NCI-H345 treated with DMSO at 0.1 percent for 48 hours (cell line): ENCODE measurements at regions not wholly inside any gene's neighbourhood (a gene's known extent, or its start where the extent isn't known, plus 50 kb on each side); places are given as distances from the start of the nearest gene placed in this dataset.

Source experiments
- DNase-seq: peaks from one replicate; lab custom pipeline; 2025; ENCODE audit not compliant: unreplicated experiment; lab: John Stamatoyannopoulos, UW

DNA sequence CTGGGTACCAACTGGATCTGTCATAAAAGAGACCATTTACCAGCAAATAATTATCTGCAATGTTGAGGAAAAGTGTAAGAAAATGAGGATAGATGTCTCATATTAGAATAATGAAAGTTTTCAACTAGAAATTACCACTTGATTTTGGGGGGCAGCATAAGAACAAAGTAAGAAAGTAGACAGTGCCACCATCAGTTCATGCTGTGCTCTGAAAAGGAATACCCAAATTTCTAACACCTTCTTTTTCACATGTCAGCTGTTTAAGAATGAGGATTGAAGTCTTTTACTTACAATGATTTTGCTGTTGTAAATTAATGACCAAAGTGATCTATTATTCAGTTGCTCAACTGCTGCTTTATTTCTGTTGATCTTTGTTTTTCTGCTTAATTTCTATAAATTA lies 578.3 kb downstream of the ETV1 start:
- no peak for DNase-seq

DNA sequence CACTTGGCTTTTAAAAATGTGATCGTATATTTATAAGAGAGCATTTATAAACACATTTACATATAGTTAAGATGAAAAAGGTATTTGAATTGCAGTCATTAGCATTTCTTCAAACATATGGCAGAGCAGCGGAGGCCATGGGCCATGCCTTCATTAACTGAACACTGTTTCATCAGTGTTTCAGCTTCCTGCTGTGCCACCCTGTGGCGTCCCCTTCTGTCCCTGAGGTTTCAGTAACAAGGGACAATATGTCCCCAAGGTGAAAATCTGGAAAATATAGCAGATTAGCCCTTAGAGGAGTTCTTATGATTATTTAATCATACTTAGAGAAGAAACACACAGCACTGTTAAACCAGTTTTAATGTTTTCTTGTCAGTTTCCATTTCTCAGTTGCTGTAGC lies 577.8 kb downstream of the ETV1 start:
- no peak for DNase-seq

DNA sequence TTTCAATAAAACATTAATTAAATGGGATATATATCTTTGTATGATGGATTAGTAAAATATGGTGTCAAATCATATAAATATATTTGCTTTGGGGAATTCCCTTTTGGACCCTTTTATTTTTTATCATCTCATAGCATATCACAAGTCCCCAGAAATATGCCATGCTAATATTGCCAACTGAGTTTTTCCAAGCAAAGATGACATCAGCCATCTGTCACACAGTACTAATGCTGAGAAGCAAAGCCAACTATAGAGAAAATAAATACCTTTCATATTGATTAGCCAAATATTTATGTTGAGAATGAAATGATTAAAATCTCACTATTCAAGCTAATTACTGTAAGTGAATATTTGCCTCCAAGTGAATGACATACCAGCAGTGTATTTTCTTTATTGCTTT lies 575.3 kb downstream of the ETV1 start:
- DNase-seq, result no peak

DNA sequence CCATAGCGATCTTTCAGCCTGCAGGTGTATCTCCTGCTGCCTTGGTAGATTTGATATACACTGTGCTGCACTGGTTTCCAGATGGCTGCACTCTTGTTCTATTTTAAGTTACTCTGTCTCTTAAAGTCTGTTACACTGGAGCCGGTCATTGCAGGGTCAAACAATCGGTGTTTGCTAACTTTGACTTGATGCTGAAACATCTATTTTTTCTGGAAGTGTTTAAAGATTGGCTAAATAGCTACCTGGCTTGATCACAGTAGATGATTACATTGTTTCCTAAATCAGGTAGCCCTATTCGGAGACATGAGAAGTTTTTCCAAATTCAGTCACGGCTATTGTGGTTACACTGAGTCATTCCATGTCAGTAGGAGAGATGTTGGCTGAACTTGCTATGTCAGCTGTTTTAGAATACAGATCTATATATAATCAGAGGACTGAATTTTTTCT lies 574.8 kb downstream of the ETV1 start:
- no peak for DNase-seq

DNA sequence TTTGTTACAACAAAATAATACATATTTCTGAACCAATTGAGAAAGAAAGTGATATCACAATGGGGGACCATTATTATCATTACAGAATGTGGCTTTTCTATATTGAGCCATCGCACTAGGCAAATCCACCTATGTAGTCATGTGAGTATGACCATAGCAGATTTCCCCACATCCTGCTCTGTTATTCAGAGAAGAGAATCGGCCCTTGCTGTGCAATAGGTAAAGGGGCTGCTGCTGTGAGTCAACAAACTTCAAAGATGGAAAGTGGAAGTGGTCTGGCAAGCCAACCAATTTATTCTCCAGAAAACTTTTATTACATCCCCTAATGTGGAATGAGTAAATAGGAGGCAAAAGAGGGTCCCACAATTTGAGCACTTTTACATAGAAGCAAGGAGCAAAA lies 573.4 kb downstream of the ETV1 start:
- no peak for DNase-seq

DNA sequence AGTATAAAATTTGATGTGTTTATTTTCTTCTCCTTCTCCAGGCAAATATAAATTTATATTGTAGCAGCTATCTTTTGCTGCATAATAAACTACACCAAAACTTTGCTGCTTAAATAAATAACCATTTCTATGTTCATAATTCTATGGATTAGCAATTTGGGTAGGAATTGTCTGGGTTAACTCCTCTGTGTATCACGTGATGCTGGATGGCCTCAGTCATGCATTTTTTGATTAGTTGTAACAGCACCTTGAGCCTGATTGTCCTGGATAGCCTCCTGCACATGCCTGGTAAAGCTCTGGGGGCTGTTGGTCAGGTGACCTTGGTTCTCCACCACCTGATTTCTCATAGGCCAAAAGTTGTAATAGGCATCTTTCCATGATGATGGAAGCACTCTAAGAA lies 572.9 kb downstream of the ETV1 start:
- DNase-seq, result no peak

DNA sequence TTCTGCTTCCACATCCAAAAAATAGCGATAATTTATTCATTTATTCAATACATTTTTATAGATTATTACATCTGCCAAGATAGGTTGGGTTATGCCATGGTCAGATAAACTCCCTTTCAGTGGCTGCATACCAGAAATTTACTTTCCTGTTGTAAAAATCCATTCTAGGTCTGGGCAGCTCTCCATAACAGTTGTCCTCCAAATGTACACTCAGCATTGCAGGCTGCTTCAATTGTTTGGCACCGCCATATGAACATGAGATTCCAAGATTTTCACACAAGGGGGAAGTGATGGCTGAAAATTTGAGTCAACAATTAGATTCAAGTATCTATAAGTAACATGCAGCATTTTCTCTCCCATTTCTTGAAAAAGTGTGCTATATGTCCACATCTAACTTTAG lies 568.7 kb downstream of the ETV1 start:
- no peak for DNase-seq

DNA sequence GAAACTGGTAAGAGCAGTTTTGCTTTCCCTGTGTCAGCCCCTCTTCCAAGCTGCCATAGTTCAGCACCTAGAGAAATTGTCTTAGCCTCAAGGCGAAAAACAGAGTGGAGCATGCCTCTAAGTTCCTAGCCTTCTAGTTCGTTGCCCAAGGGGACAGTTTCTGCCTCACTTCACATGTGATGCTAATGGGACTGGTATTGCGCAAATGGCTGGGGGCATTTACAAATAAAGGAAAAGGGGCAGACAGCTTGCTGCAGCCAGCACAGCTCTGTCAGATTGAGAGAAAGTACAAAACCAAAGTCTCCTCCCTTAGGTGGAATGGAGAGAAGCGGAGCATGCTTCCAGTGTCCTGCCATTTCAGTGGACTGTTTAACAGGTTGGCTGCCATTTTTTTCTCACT lies 567.7 kb downstream of the ETV1 start:
- DNase-seq, result no peak

DNA sequence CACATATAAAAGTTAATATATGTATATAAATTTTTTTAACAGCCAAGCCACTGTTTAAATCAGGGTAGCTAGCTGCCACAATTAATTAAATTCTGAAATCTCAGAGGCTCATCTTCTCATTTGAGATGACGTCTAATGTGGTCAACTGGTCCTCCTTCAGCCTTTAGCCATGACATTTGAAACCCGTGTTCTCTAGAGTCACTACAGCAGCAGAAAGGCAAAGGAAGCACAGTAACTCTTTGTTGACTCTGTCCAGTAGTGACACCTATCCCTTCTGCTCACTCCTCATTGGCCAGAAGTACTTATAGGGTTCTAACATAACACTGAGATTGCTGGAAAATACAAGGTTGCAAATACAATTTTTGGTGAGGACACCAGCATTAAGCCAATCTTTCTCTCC lies 555.5 kb downstream of the ETV1 start:
- DNase-seq, result no peak

DNA sequence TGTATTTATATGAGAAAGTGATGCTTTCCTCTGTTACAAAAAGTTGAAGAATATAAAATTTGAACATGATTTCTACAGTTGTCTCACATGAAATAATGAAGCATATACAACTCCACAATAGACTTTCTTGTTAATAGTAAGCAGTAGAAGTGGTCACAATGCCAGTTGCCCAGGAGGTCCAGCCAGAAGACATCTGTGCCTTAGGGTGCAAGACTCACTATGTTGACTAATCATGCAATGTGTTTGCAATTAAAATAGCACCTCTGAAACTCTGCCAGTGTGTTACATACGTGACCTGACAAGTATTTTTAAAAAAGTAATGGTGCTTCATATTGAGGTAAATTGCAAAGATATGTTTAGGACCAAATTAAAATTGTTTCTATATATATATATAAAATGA lies 547.2 kb downstream of the ETV1 start:
- DNase-seq, result no peak

DNA sequence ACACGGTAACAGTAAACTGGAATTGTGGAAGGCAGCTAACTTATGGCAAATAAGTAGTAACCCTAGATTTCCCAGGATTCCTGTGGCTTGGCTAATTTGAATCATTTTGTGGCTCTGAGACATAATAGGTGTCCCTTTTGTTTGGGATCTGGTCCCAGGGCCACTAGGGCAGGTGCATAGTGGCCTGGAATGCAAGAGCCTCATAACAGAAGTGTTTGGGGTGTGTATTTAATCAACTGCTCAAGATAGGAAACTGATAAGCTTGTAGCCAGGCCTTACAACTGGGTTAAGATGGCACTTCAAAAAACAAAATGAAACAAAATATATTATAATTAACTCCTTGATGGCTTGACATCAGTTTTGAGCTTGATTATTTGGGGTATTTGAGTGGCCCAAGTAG lies 541.8 kb downstream of the ETV1 start:
- DNase-seq, result no peak

DNA sequence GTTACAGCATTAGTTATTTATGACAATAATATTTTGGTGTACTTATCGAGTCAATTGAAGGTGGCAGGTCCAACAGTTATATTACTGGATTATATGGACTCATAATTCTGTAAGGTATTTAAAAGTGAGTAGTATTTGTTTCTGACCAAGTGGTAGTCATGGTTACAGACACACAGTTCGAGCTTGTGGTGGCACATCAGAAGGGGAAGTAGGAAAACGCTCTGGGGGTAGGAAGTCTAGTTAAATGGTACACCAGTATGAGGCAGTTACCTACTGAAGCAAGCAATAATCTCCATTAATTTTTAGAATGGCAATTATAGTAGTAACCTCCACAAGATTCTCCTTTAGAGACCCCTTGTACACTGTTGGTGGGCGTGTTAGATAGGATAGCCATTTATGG lies 541.2 kb downstream of the ETV1 start:
- no peak for DNase-seq

DNA sequence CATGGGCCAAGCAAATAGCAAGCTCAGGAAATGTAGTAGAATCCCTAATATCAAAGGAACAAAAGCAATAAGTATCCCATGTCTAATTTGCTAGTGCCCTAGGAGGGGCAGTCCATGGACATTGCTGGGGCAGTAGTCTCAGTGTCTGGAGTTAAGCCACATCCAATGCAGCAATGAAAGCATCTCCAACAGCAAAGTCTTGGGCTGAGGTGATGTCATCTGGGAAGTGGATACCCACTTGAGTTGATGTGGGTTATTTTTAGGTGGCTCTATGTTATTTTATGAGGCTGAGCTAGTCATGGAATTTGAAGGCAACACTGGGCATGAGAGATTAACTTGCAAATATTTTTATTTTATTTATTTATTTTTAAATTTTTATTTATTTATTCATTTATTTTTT lies 540.0 kb downstream of the ETV1 start:
- DNase-seq, result no peak

DNA sequence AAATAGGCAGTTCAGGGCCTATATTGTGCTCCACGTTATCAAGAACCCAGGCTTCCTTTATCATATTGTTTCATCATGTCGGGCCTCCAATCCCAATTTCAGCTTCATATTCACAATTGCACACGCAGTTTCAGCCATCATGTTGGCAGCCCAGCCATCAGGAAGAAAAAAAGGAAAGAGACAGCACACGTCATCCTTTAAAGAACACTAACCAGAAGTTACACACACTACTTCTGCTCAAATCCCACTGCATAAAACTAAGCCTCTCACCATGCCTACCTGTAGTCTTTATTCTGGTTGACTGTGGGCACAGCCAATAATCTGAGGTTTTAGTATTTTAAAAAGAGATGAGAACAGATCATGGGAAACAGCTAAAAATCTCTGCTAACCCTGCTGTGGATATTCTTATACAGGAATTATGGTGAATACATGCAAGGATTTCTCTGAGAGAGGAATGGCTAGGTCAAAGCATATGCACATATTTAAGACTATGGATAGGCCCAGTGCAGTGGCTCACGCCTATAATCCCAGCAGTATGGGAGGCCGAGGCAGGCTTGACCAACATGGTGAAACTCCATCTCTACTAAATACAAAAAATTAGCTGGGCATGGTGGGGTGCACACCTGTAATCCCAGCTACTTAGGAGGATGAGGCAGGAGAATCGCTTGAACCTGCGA lies 534.4 kb downstream of the ETV1 start:
- DNase-seq, result no peak

DNA sequence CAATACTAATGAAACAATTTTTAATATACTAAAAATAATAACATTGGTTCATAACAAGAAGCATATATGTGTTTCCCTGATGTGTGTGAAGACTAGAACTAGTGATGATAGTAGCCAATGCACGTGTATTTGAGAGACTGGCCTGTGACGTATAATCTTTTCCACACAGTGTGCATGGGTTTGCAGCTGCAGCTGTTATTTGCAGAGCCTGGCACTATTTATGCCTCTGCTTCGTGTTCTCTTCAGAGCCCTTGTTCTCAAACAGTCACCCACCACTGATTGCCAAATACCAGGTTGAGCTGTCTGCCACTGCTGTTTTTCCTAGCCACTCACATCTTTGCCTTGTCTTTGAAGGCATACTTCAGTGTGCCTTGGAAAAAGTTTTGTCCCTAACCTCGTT lies 531.7 kb downstream of the ETV1 start:
- no peak for DNase-seq

DNA sequence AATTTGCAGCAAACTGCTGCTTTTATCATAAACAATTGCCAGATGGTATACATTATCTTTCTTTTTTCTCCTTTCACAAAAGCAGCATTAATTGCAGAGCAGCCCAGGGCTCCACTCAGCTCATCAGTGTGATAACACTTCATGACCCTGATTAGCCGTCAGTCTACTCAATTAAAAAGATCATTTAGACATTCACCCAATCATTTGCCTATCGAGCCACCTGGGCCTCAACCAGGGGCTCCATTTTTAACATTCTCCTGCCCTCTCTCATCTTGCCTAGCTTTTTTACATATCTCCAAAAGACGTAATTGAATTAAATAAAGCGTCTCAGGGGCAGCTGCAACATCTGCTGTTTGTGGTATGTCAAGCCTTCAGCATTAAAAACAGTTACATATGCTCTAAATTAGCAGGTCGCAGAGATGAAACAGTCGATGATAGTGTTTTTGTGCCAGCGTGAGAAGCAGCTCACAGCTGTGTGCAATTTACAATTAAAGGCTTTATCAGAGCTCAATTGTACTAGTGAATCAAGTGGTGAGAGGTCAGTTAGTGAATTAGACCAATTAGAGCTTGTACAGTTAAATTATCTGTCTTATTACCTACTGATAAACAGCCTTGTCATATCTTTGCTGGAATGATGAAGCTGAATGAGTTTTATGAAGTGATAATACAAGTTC lies 522.5 kb downstream of the ETV1 start:
- no peak for DNase-seq

DNA sequence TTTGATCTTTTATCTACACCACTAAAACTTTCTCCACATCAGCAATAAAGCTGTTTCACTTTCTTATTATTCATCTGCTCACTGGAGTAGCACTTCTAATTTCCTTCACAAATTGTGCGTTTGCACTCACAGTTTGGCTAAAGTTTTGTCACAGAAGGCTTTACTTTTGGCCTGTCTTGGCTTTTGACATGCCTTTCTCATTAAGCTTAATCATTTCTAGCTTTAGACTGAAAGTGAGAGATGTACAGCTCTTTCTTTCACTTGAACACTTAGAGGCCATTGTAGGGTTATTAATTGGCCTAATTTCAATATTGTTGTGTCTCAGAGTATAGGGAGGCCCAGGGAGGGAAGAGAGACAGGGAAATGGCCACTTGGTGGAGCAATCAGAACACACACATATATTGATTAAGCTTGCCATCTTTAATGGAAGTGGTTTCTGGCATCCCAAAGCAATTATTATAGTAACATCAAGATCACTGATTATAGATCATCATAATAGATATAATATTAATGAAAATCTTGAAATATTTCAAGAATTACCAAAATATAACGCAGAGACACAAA lies 512.5 kb downstream of the ETV1 start:
- DNase-seq, result no peak

DNA sequence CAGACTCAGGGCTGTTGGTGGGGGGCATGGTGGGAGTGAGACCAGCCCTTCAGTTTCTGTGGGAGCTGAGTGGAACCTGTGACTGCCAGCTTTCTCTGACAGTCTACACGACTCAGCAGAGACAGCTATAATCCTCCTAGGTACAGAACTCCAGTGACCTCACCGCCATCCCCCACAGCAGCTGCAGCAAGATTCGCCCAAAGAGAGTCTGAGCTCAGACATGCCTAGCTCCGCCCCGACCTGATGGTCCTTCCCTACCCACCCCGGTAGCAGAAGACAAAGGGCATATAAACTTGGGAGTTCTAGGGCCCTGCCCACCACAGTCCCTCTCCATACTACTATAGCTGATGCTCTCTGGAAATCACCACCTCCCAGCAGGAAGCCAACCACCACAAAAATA lies 500.1 kb downstream of the ETV1 start:
- DNase-seq, result no peak

DNA sequence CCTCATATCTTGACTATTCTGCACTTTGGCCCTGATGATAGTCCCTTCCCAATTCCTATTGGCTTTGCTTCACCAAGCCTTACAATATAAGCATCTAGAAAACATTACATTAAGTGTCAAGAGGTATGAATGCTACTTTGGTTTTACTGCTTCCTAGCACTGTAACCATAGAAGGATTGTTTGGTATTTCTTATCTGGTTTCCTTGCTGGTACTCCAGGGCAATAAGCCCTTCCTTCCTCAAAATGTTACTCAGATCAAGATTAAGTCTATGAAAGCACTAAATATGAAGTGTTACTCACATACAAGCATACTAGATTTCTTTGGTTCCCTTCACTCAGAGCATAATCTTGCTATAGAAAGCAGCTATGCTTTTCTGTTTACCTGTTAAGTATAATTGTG lies 492.5 kb downstream of the ETV1 start:
- DNase-seq, result no peak

DNA sequence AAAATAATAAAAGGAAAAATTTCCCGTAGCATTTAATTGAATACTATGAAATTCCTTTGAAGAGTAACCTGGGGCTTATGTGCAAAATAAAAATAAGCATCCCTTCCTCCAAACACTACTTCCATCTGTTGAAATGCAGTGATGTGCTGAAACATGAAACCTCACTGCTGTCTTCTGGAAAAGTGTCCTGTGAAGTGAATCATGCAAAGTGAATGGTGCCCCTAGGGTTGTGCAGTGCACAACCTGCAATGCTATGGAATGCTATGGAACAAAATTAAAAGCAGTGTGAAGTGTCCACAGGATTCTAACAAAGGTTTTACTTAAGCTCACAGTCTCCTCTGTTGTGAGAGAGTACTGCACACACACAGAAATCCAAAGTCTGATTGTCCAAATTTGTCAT lies 480.9 kb downstream of the ETV1 start:
- no peak for DNase-seq

DNA sequence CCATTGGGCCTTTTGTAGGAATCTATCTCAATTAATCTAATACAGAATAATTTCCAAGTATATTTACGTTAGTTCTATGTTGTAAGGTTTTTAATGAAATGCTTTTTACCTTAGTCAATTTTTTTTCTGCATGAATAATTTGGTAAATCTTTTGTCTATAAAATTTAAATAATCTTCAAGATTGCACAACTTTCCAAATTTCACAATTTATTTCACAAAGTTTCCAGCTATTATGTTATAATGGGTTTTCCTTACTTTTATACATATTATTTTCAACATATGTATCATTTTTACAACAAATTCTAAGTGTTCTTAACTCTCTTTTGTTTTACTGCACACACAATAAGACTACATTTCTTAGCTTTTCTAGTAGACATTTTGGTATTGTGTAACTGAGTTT lies 470.7 kb downstream of the ETV1 start:
- no peak for DNase-seq

DNA sequence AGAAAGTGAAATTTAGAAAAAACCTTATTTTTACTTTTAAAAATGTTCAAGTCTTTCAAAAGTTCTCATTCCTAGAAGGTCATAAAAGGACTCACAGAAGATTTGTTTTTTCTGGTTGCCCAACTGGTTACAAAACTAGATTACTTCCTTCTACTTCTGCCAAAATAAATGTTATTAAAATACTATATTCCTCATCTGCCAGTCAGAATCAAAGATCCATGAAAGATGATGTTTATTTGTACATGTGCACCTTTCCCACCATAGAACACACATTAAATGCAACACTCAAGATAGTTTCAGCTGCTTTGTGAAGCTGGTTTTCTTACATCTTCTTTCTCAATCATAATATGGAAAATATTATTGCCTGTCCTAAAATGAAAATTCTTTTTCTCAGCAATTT lies 465.4 kb downstream of the ETV1 start:
- no peak for DNase-seq
